Suprapubic skin (tissue), 3 donors: ENCODE measurements at regions not wholly inside any gene's neighbourhood (a gene's known extent, or its start where the extent isn't known, plus 50 kb on each side); places are given as distances from the start of the nearest gene placed in this dataset.

Experiments
- CTCF ChIP-seq, 2 donors: fragments of 200-600 bp in 1 of 2; fragments of 450-650 bp in 1 of 2; sonication (generic) in 1 of 2; IDR thresholded peaks; one replicate each; pipeline ENCODE4 v1.5.1; 2016 to 2019; ENCODE audit warnings: antibody characterized with exemption in 2 of 2, mild to moderate bottlenecking in 1 of 2, moderate library complexity in 1 of 2
- POLR2AphosphoS5 ChIP-seq, 3 donors: sonication (generic); formaldehyde crosslinking; IDR thresholded peaks; one replicate each; pipeline ENCODE4 v1.6.1; 2017; ENCODE audit warnings: antibody characterized with exemption in 3 of 3

GRCh38 chr20:11119573-11119972 is 445.8 kb upstream of the JAG1 start:
- TF ChIP-seq CTCF (IDR thresholded peaks at IDR 0.05), result no peak
- no peak for TF ChIP-seq POLR2AphosphoS5 (IDR thresholded peaks at IDR 0.05)
